SJSA1 (cell line): ENCODE measurements at regions not wholly inside any gene's neighbourhood (a gene's known extent, or its start where the extent isn't known, plus 50 kb on each side); places are given as distances from the start of the nearest gene placed in this dataset.
"Not testable (repeated sequence)": the region's sequence is repeated elsewhere in the genome, so short reads cannot be mapped to it uniquely, and the experiment has no call there.

Source experiments
- DNase-seq, 2 experiments: peaks; one replicate each; pipeline ENCODE4 v3.0.0-alpha.2; 2015 to 2020; ENCODE audit warnings: low spot score in 2 of 2, low read depth in 1 of 2
- H3K27ac ChIP-seq: fragments of 250-450 bp; sonication (Bioruptor Pico); 2 replicates; pipeline ENCODE4 v1.5.1; 2020; ENCODE audit warnings: mild to moderate bottlenecking, moderate library complexity
- H3K27me3 ChIP-seq: fragments of 250-450 bp; sonication (Bioruptor Pico); replicated peaks from 2 replicates; pipeline ENCODE4 v1.5.1; 2020; ENCODE audit warnings: mild to moderate bottlenecking, moderate library complexity
- H3K36me3 ChIP-seq: fragments of 250-450 bp; sonication (Bioruptor Pico); 2 replicates; pipeline ENCODE4 v1.5.1; 2020; ENCODE audit warnings: mild to moderate bottlenecking
- H3K4me1 ChIP-seq: fragments of 250-450 bp; sonication (Bioruptor Pico); replicated peaks from 2 replicates; pipeline ENCODE4 v1.6.1; 2021; ENCODE audit warnings: mild to moderate bottlenecking
- H3K4me3 ChIP-seq: fragments of 250-450 bp; sonication (Bioruptor Pico); 2 replicates; pipeline ENCODE4 v1.5.1; 2020; ENCODE audit warnings: mild to moderate bottlenecking
- H3K9me3 ChIP-seq: fragments of 250-450 bp; sonication (Bioruptor Pico); replicated peaks from 2 replicates; pipeline ENCODE4 v1.5.1; 2020; ENCODE audit warnings: mild to moderate bottlenecking

GRCh38 chr4:33853670-33854069 lies 2390.6 kb downstream of the ARAP2 start:
- DNase-seq: not testable (repeated sequence)

DNA sequence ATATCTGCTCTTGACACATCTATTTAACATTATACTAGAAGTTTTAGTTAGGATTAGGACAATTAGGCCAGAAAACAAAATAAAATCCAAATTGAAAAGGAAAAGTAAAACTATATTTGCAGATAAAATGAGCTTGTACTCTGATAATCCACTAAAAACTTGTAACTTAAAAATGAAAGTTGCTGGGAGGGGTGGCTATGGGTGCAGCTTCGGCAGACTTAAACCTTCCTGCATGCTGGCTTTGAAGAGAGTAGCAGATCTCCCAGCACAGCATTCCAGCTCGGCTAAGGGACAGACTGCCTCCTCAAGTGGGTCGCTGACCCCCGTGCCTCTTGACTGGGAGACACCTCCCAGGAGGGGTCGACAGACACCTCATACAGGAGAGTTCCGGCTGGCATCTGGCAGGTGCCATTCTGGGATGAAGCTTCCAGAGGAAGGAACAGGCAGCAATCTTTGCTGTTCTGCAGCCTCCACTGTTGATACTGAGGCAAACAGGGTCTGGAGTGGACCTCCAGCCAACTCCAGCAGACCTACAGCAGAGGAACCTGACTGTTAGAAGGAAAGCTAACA lies 2379.9 kb downstream of the ARAP2 start:
- no peak overlapping the region for H3K27ac ChIP-seq
- H3K4me1 ChIP-seq: no peaks in the 10 kb centered on the region
- H3K36me3 ChIP-seq: no peaks in the 10 kb centered on the region
- no peaks in the 10 kb centered on the region for H3K27me3 ChIP-seq
- no peaks in the 10 kb centered on the region for H3K9me3 ChIP-seq
- no peak overlapping the region for H3K4me3 ChIP-seq
- DNase-seq: no peak

More at GRCh38 chr4:33853670-33854069, 2390.6 kb downstream of the ARAP2 start:
- not testable (repeated sequence) for H3K36me3 ChIP-seq, H3K9me3 ChIP-seq, H3K4me1 ChIP-seq, H3K27me3 ChIP-seq, H3K27ac ChIP-seq, H3K4me3 ChIP-seq

GRCh38 chr4:33873791-33874190 lies 2370.5 kb downstream of the ARAP2 start:
- H3K4me1 ChIP-seq: no peaks in the 10 kb centered on the region
- DNase-seq: no peak
- H3K27me3 ChIP-seq: no peaks in the 10 kb centered on the region
- H3K9me3 ChIP-seq: no peaks in the 10 kb centered on the region
- no peak overlapping the region for H3K4me3 ChIP-seq
- no peaks in the 10 kb centered on the region for H3K36me3 ChIP-seq
- H3K27ac ChIP-seq: no peak overlapping the region

GRCh38 chr4:33878710-33879109 lies 2365.6 kb downstream of the ARAP2 start:
- Histone ChIP-seq H3K9me3 (no peaks in the 10 kb centered on the region), H3K27me3 (no peaks in the 10 kb centered on the region), H3K4me3 (no peak overlapping the region), H3K4me1 (no peaks in the 10 kb centered on the region), H3K27ac (no peak overlapping the region), H3K36me3 (no peaks in the 10 kb centered on the region)
- DNase-seq: no peak

DNA sequence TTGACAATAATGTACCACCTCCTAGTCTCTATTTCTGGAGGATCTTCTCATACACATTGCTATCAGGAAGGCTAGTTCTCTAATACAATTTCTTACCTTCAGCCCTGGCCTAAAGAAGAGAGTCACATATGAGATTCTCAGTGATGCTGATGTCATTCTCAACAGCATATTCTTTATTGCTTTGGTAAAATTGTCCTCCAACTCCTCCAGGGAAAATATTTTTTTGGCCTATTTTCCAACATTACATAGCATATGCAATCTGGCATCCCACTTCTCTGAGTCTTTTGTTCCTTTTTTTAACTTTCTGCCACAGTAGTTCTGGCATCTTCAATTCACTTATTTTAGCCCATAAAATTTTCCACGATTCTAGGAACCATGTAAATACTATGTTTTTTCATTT lies 2363.1 kb downstream of the ARAP2 start:
- DNase-seq: no peak
- no peak overlapping the region for H3K4me3 ChIP-seq
- no peaks in the 10 kb centered on the region for H3K9me3 ChIP-seq
- H3K36me3 ChIP-seq: no peaks in the 10 kb centered on the region
- H3K27ac ChIP-seq: no peak overlapping the region
- no peaks in the 10 kb centered on the region for H3K27me3 ChIP-seq
- no peaks in the 10 kb centered on the region for H3K4me1 ChIP-seq

DNA sequence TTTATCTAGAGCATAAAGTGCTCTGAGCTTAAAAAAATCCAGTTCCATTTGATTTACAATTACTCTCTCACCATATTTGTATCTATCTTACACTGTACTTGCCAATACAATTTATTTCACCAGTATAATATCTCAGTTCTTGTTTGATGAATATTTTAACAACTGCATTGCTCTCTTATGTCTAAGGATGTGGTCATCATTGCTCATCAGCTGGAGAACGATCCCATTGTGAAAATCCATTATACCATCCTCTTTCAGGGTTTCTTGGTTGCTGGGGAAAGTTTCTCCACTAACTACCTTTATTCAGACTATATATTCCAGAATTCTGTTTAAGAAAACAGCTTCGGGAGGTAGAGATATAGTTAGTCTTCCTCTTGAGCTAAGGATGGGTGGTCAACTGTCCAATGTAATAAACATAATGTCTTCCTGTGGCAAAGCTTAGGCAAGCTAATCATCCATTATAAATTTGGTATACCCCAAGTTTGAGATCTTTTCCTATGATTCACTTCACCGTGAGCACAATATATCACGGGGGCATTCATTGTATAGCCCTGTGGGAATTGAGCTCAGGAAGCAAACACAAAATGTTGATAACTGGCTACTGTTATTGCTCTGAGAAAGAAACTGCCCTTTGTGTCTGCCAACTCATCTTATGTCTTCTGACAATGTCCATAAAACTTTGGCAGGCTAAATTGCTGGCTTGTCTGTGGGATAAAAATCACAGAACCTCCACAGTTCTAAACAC lies 2361.9 kb downstream of the ARAP2 start:
- no peak for DNase-seq
- Histone ChIP-seq H3K27ac (no peak overlapping the region), H3K4me3 (no peak overlapping the region), H3K4me1 (no peaks in the 10 kb centered on the region), H3K36me3 (no peaks in the 10 kb centered on the region), H3K27me3 (no peaks in the 10 kb centered on the region), H3K9me3 (no peaks in the 10 kb centered on the region)

GRCh38 chr4:33883111-33883510 lies 2361.2 kb downstream of the ARAP2 start:
- H3K9me3 ChIP-seq: no peaks in the 10 kb centered on the region
- no peak overlapping the region for H3K27ac ChIP-seq
- no peaks in the 10 kb centered on the region for H3K36me3 ChIP-seq
- H3K4me1 ChIP-seq: no peaks in the 10 kb centered on the region
- no peaks in the 10 kb centered on the region for H3K27me3 ChIP-seq
- no peak for DNase-seq
- no peak overlapping the region for H3K4me3 ChIP-seq

GRCh38 chr4:33886356-33886755 lies 2358.0 kb downstream of the ARAP2 start:
- DNase-seq: no peak
- no peaks in the 10 kb centered on the region for H3K4me1 ChIP-seq
- no peak overlapping the region for H3K27ac ChIP-seq

GRCh38 chr4:33890841-33891240 lies 2353.5 kb downstream of the ARAP2 start:
- no peak for DNase-seq
- Histone ChIP-seq H3K36me3 (no peaks in the 10 kb centered on the region), H3K4me3 (no peak overlapping the region), H3K27ac (no peak overlapping the region), H3K4me1 (no peaks in the 10 kb centered on the region), H3K27me3 (no peaks in the 10 kb centered on the region), H3K9me3 (no peaks in the 10 kb centered on the region)

More at GRCh38 chr4:33886356-33886755, 2358.0 kb downstream of the ARAP2 start:
- no peaks in the 10 kb centered on the region for H3K27me3 ChIP-seq
- no peak overlapping the region for H3K4me3 ChIP-seq
- H3K9me3 ChIP-seq: no peaks in the 10 kb centered on the region
- H3K36me3 ChIP-seq: no peaks in the 10 kb centered on the region

- H3K27ac ChIP-seq: no peak overlapping the region
- no peak for DNase-seq
- no peaks in the 10 kb centered on the region for H3K4me1 ChIP-seq
- no peaks in the 10 kb centered on the region for H3K36me3 ChIP-seq
- H3K9me3 ChIP-seq: no peaks in the 10 kb centered on the region
- H3K27me3 ChIP-seq: no peaks in the 10 kb centered on the region
- H3K4me3 ChIP-seq: no peak overlapping the region
Measured at GRCh38 chr4:33911959-33912358, 2332.4 kb downstream of the ARAP2 start.

DNA sequence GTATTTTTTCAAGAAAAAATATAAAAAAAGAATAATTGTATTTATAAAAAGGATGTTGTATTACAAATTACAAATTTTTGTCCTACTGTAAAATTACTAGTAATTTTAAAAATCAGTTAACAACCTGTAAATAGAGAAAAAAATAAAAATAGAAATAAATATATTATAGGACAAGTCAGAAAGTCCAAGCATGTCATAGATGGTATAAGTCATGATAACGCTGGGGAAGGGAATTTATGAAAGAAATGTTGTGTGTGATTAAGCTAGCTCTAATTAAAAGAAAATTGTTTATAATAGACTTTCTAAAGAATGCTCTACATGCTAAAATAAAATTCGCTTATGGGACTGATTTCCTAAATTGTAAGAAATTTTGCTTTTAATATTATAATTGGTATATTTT lies 2329.9 kb downstream of the ARAP2 start:
- H3K36me3 ChIP-seq: no peaks in the 10 kb centered on the region
- no peak for DNase-seq

DNA sequence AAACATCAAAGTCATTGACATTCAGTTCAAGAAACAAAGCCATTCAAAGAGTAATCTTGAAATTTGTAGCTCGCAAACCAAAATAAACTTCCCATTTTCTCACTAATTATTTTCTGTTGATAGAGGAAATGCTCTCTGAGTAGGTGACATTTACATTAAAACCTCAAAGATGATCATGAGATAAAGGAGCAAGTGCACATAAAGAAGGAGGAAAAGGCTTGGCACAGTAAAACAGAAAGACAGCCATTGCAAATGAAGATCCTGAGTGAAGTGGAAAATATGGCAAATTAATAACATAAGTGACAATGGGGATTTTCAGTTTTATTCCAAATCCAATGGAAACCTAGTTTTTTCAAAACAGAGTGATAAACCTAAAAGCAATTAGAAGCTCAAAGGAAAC lies 2320.8 kb downstream of the ARAP2 start:
- Histone ChIP-seq H3K27me3 (no peaks in the 10 kb centered on the region), H3K4me1 (no peaks in the 10 kb centered on the region), H3K36me3 (no peaks in the 10 kb centered on the region), H3K4me3 (no peak overlapping the region), H3K27ac (no peak overlapping the region), H3K9me3 (no peaks in the 10 kb centered on the region)
- DNase-seq: no peak

More for the DNA sequence above, 2329.9 kb downstream of the ARAP2 start:
- H3K4me3 ChIP-seq: no peak overlapping the region
- no peak overlapping the region for H3K27ac ChIP-seq
- no peaks in the 10 kb centered on the region for H3K27me3 ChIP-seq
- no peaks in the 10 kb centered on the region for H3K9me3 ChIP-seq
- no peaks in the 10 kb centered on the region for H3K4me1 ChIP-seq

DNA sequence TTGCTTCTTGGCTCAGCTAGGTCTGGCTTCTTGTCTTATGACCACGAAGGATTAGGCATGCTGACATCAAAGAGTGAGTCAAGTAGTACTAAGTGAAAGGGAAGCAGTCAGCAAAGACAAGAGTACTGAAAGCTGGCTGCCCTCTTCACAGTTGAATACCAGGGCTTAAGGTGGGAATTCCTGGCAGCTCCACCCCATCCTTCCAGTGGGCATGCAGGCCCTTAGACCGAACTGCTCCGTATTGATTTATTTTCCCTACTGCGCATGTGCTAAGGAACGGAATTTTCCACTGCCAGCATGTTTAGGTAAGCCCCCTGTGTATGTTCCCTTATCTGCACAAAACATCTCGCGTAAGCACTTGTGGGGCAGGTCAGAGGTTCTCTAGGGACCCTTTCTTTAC lies 2320.1 kb downstream of the ARAP2 start:
- H3K9me3 ChIP-seq: no peaks in the 10 kb centered on the region
- no peaks in the 10 kb centered on the region for H3K27me3 ChIP-seq
- no peak overlapping the region for H3K27ac ChIP-seq
- no peaks in the 10 kb centered on the region for H3K4me1 ChIP-seq
- DNase-seq: no peak
- no peak overlapping the region for H3K4me3 ChIP-seq
- no peaks in the 10 kb centered on the region for H3K36me3 ChIP-seq

- no peaks in the 10 kb centered on the region for H3K4me1 ChIP-seq
- no peaks in the 10 kb centered on the region for H3K27me3 ChIP-seq
- no peaks in the 10 kb centered on the region for H3K9me3 ChIP-seq
- H3K36me3 ChIP-seq: no peaks in the 10 kb centered on the region
- H3K27ac ChIP-seq: no peak overlapping the region
- no peak for DNase-seq
- no peak overlapping the region for H3K4me3 ChIP-seq
Measured at GRCh38 chr4:33924811-33925210, 2319.5 kb downstream of the ARAP2 start.

DNA sequence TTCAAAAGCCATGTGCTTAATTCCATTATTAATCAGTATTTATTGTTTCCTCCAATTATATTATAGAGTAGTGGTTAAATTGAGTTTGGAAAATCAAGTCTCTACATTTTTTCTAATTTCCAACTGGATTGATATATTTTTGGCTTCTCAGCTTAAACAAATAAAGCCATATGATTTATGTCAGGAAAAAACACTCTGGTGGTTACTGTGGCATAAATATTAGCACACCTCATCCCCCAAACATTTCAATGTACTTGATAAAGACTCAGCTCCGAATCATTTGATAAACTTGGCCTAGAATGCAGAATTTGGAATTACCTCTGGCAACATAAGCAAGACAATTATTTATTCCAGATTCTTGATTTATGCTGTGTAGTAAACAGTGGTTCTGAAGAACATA lies 2313.8 kb downstream of the ARAP2 start:
- no peaks in the 10 kb centered on the region for H3K27me3 ChIP-seq
- DNase-seq: no peak
- no peaks in the 10 kb centered on the region for H3K4me1 ChIP-seq
- no peak overlapping the region for H3K27ac ChIP-seq
- H3K9me3 ChIP-seq: no peaks in the 10 kb centered on the region
- H3K36me3 ChIP-seq: no peaks in the 10 kb centered on the region
- no peak overlapping the region for H3K4me3 ChIP-seq
